GM23338 (cell line): ENCODE measurements at regions not wholly inside any gene's neighbourhood (a gene's known extent, or its start where the extent isn't known, plus 50 kb on each side); places are given as distances from the start of the nearest gene placed in this dataset.

ENCODE experiments used
- ATAC-seq: fragments of 200-7000 bp; cut with Tn5 transposase; 3 replicates; pipeline ENCODE4 v1.9.1; 2020
- DNase-seq: peaks from one replicate; pipeline ENCODE4 v3.0.0-alpha.2; 2015; ENCODE audit warnings: low spot score
- H2AFZ ChIP-seq: fragments of 200-600 bp; sonication (generic); 2 replicates; pipeline ENCODE4 v1.8.0; 2016; ENCODE audit warnings: antibody characterized with exemption, mild to moderate bottlenecking, moderate library complexity
- H3F3A ChIP-seq: fragments of 200-600 bp; sonication (generic); replicated peaks from 2 replicates; pipeline ENCODE4 v1.8.0; 2017; ENCODE audit warnings: antibody characterized with exemption, mixed run types, low read depth
- H3K27ac ChIP-seq: fragments of 200-600 bp; sonication (generic); 2 replicates; pipeline ENCODE4 v1.6.1; 2016; ENCODE audit warnings: low read depth
- H3K27me3 ChIP-seq: fragments of 200-600 bp; sonication (generic); 2 replicates; pipeline ENCODE4 v1.8.0; 2016; ENCODE audit warnings: mild to moderate bottlenecking, mixed run types, moderate library complexity; ENCODE audit not compliant: insufficient read depth
- H3K36me3 ChIP-seq: fragments of 200-600 bp; sonication (generic); 2 replicates; pipeline ENCODE4 v1.8.0; 2016; ENCODE audit warnings: mild to moderate bottlenecking; ENCODE audit not compliant: insufficient read depth
- H3K4me1 ChIP-seq: fragments of 200-600 bp; sonication (generic); 2 replicates; pipeline ENCODE4 v1.8.0; 2016; ENCODE audit warnings: mild to moderate bottlenecking, moderate library complexity; ENCODE audit not compliant: insufficient read depth
- H3K4me2 ChIP-seq: fragments of 200-600 bp; sonication (generic); 2 replicates; pipeline ENCODE4 v1.7.1; 2017; ENCODE audit warnings: mixed run types
- H3K4me3 ChIP-seq: fragments of 200-600 bp; sonication (generic); 2 replicates; pipeline ENCODE4 v1.6.1; 2016; ENCODE audit warnings: mixed run types
- H3K79me2 ChIP-seq: fragments of 200-600 bp; sonication (generic); replicated peaks from 2 replicates; pipeline ENCODE4 v1.8.0; 2017; ENCODE audit warnings: mild to moderate bottlenecking; ENCODE audit not compliant: insufficient read depth
- H3K9me2 ChIP-seq: fragments of 200-600 bp; sonication (generic); 2 replicates; pipeline ENCODE4 v1.8.0; 2017; ENCODE audit not compliant: insufficient read depth
- H4K20me1 ChIP-seq: fragments of 200-600 bp; sonication (generic); replicated peaks from 2 replicates; pipeline ENCODE4 v1.8.0; 2017; ENCODE audit warnings: mild to moderate bottlenecking; ENCODE audit not compliant: insufficient read depth
- H3K27ac Mint-ChIP-seq: 2 replicates; pipeline ENCODE4 v1.8.0; 2020; ENCODE audit warnings: inconsistent platforms, mild to moderate bottlenecking, moderate library complexity, mixed read lengths
- H3K27me3 Mint-ChIP-seq: 3 replicates; pipeline ENCODE4 v1.8.0; 2022; ENCODE audit warnings: low read depth, mild to moderate bottlenecking, moderate library complexity, mixed read lengths, inconsistent platforms; ENCODE audit not compliant: insufficient read depth, poor library complexity
- H3K36me3 Mint-ChIP-seq: 3 replicates; pipeline ENCODE4 v1.8.0; 2021; ENCODE audit warnings: low read depth, mild to moderate bottlenecking, inconsistent platforms, moderate library complexity, mixed read lengths
- H3K4me1 Mint-ChIP-seq: 3 replicates; pipeline ENCODE4 v1.8.0; 2020; ENCODE audit warnings: mild to moderate bottlenecking, inconsistent platforms, mixed read lengths
- H3K4me3 Mint-ChIP-seq: 3 replicates; pipeline ENCODE4 v1.8.0; 2021; ENCODE audit warnings: moderate library complexity, mild to moderate bottlenecking, inconsistent platforms, mixed read lengths
- H3K9me3 Mint-ChIP-seq: 3 replicates; pipeline ENCODE4 v1.8.0; 2020; ENCODE audit warnings: moderate library complexity, mild to moderate bottlenecking, inconsistent platforms, mixed read lengths
- CREB1 ChIP-seq: fragments of 250-450 bp; sonication (Bioruptor Pico); IDR thresholded peaks from 2 replicates; pipeline ENCODE4 v1.5.0; 2020; ENCODE audit warnings: low read depth, mild to moderate bottlenecking, moderate library complexity
- EZH2 ChIP-seq: fragments of 200-600 bp; sonication (generic); IDR thresholded peaks from one replicate; pipeline ENCODE4 v1.8.0; 2017; ENCODE audit warnings: antibody characterized with exemption, mild to moderate bottlenecking, low read depth; ENCODE audit not compliant: unreplicated experiment
- JUNB ChIP-seq: IDR thresholded peaks from one replicate; pipeline ENCODE4 v1.6.1; 2016; ENCODE audit warnings: antibody characterized with exemption; ENCODE audit not compliant: unreplicated experiment
- NANOG ChIP-seq: IDR thresholded peaks from 2 replicates; pipeline ENCODE4 v1.6.1; 2016; ENCODE audit warnings: antibody characterized with exemption, borderline replicate concordance
- POLR2AphosphoS5 ChIP-seq: IDR thresholded peaks from 2 replicates; pipeline ENCODE4 v1.6.1; 2016; ENCODE audit warnings: antibody characterized with exemption, low read depth
- ZNF114 ChIP-seq: fragments of 250-450 bp; sonication (Bioruptor Pico); IDR thresholded peaks from 2 replicates; pipeline ENCODE4 v1.5.0; 2020; ENCODE audit warnings: mild to moderate bottlenecking, moderate library complexity
- ZNF331 ChIP-seq: fragments of 250-450 bp; sonication (Bioruptor Pico); IDR thresholded peaks from 2 replicates; pipeline ENCODE4 v1.5.0; 2020; ENCODE audit warnings: low read depth, mild to moderate bottlenecking, moderate library complexity
- TF ChIP-seq, protein P1 (sequence below): fragments of 250-450 bp; sonication (Bioruptor Pico); IDR thresholded peaks from 2 replicates; pipeline ENCODE4 v1.5.0; 2020; ENCODE audit warnings: mild to moderate bottlenecking, moderate library complexity
- TF ChIP-seq, protein P2 (sequence below): IDR thresholded peaks from 2 replicates; pipeline ENCODE4 v1.6.1; 2016; ENCODE audit warnings: antibody characterized with exemption
- TF ChIP-seq, protein P3 (sequence below), 2 experiments: fragments of 200-600 bp in 1 of 2; sonication (generic) in 1 of 2; conservative IDR thresholded peaks; 2 replicates each; pipeline versions ENCODE4 v1.5.1 to v1.6.1; 2016 to 2017; ENCODE audit warnings: antibody characterized with exemption in 2 of 2, low read depth in 2 of 2, mild to moderate bottlenecking in 2 of 2, moderate library complexity in 1 of 2

DNA sequence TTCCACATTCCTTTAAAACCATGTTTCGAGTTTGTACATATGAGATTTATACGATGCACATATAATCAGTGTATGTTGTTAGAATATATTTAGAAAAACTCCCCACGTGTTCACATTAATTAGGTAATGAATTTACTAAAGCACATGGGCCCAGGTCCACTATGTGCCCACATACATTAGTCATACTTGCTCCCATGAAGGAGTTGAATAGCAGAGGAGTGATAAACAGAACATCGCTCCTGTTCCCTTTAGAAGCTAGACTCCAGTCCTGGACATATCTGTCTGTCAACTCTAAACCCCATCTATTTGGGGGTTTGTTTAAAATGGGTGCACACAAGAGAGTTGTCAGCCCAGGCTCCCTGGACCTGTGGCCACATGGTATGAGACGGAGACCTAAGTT, 108.1 kb upstream of the TIAM2 start:
- Histone ChIP-seq H2AFZ (no peak overlapping the region), H3K9me2 (peaks cover 2% of the 10 kb centered on the region; the same call in 1 of the 2 replicates), H3K4me1 (no peaks in the 10 kb centered on the region; the same call in 1 of the 2 replicates), H3F3A (no peaks in the 10 kb centered on the region), H3K27me3 (no peaks in the 10 kb centered on the region), H3K27ac (no peak overlapping the region), H3K79me2 (no peaks in the 10 kb centered on the region), H3K4me3 (no peak overlapping the region), H4K20me1 (no peaks in the 10 kb centered on the region; the same call in 1 of the 2 replicates), H3K36me3 (no peaks in the 10 kb centered on the region), H3K4me2 (no peak overlapping the region)
- TF ChIP-seq EZH2 (no peak), CREB1 (CRISPR knock-in tag) (no peak), ZNF114 (no peak), JUNB (no peak), ZNF331 (CRISPR knock-in tag) (no peak), POLR2AphosphoS5 (no peak), NANOG (no peak)
- TF ChIP-seq, protein P1, sequence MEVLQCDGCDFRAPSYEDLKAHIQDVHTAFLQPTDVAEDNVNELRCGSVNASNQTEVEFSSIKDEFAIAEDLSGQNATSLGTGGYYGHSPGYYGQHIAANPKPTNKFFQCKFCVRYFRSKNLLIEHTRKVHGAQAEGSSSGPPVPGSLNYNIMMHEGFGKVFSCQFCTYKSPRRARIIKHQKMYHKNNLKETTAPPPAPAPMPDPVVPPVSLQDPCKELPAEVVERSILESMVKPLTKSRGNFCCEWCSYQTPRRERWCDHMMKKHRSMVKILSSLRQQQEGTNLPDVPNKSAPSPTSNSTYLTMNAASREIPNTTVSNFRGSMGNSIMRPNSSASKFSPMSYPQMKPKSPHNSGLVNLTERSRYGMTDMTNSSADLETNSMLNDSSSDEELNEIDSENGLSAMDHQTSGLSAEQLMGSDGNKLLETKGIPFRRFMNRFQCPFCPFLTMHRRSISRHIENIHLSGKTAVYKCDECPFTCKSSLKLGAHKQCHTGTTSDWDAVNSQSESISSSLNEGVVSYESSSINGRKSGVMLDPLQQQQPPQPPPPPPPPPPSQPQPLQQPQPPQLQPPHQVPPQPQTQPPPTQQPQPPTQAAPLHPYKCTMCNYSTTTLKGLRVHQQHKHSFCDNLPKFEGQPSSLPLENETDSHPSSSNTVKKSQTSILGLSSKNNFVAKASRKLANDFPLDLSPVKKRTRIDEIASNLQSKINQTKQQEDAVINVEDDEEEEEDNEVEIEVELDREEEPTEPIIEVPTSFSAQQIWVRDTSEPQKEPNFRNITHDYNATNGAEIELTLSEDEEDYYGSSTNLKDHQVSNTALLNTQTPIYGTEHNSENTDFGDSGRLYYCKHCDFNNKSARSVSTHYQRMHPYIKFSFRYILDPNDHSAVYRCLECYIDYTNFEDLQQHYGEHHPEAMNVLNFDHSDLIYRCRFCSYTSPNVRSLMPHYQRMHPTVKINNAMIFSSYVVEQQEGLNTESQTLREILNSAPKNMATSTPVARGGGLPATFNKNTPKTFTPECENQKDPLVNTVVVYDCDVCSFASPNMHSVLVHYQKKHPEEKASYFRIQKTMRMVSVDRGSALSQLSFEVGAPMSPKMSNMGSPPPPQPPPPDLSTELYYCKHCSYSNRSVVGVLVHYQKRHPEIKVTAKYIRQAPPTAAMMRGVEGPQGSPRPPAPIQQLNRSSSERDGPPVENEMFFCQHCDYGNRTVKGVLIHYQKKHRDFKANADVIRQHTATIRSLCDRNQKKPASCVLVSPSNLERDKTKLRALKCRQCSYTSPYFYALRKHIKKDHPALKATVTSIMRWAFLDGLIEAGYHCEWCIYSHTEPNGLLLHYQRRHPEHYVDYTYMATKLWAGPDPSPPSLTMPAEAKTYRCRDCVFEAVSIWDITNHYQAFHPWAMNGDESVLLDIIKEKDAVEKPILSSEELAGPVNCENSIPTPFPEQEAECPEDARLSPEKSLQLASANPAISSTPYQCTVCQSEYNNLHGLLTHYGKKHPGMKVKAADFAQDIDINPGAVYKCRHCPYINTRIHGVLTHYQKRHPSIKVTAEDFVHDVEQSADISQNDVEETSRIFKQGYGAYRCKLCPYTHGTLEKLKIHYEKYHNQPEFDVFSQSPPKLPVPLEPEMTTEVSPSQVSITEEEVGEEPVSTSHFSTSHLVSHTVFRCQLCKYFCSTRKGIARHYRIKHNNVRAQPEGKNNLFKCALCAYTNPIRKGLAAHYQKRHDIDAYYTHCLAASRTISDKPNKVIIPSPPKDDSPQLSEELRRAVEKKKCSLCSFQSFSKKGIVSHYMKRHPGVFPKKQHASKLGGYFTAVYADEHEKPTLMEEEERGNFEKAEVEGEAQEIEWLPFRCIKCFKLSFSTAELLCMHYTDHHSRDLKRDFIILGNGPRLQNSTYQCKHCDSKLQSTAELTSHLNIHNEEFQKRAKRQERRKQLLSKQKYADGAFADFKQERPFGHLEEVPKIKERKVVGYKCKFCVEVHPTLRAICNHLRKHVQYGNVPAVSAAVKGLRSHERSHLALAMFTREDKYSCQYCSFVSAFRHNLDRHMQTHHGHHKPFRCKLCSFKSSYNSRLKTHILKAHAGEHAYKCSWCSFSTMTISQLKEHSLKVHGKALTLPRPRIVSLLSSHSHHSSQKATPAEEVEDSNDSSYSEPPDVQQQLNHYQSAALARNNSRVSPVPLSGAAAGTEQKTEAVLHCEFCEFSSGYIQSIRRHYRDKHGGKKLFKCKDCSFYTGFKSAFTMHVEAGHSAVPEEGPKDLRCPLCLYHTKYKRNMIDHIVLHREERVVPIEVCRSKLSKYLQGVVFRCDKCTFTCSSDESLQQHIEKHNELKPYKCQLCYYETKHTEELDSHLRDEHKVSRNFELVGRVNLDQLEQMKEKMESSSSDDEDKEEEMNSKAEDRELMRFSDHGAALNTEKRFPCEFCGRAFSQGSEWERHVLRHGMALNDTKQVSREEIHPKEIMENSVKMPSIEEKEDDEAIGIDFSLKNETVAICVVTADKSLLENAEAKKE: no peak
- TF ChIP-seq, protein P2, sequence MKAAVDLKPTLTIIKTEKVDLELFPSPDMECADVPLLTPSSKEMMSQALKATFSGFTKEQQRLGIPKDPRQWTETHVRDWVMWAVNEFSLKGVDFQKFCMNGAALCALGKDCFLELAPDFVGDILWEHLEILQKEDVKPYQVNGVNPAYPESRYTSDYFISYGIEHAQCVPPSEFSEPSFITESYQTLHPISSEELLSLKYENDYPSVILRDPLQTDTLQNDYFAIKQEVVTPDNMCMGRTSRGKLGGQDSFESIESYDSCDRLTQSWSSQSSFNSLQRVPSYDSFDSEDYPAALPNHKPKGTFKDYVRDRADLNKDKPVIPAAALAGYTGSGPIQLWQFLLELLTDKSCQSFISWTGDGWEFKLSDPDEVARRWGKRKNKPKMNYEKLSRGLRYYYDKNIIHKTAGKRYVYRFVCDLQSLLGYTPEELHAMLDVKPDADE: no peak
- TF ChIP-seq, protein P3, sequence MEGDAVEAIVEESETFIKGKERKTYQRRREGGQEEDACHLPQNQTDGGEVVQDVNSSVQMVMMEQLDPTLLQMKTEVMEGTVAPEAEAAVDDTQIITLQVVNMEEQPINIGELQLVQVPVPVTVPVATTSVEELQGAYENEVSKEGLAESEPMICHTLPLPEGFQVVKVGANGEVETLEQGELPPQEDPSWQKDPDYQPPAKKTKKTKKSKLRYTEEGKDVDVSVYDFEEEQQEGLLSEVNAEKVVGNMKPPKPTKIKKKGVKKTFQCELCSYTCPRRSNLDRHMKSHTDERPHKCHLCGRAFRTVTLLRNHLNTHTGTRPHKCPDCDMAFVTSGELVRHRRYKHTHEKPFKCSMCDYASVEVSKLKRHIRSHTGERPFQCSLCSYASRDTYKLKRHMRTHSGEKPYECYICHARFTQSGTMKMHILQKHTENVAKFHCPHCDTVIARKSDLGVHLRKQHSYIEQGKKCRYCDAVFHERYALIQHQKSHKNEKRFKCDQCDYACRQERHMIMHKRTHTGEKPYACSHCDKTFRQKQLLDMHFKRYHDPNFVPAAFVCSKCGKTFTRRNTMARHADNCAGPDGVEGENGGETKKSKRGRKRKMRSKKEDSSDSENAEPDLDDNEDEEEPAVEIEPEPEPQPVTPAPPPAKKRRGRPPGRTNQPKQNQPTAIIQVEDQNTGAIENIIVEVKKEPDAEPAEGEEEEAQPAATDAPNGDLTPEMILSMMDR (conservative IDR thresholded peaks at IDR 0.05; ENCODE audit: low read depth in 2 of 2): no peak
- 0 out of 3 replicates have a peak, but pooled peaks cover 5% of the 10 kb centered on the region for H3K36me3 Mint-ChIP-seq
- DNase-seq: no peak
- no peak overlapping the region for H3K27ac Mint-ChIP-seq
- peaks cover 6% of the 10 kb centered on the region for H3K27me3 Mint-ChIP-seq
- no peak for ATAC-seq
- no peaks in the 10 kb centered on the region for H3K9me3 Mint-ChIP-seq
- peaks cover 5% of the 10 kb centered on the region; the same call in 2 of the 3 replicates for H3K4me1 Mint-ChIP-seq
- no peak overlapping the region for H3K4me3 Mint-ChIP-seq
